Fibroblast of peridontal ligament (primary cell): ENCODE measurements at regions not wholly inside any gene's neighbourhood (a gene's known extent, or its start where the extent isn't known, plus 50 kb on each side); places are given as distances from the start of the nearest gene placed in this dataset.

Experiments used
- DNase-seq: peaks from one replicate; pipeline ENCODE4 v3.0.0-alpha.2; 2010; ENCODE audit errors: extremely low read depth

- peak; percentile 3 for DNase-seq
Observed at GRCh38 chr3:21357241-21357640, 393.8 kb downstream of the ZNF385D start.

- peak; percentile 2 for DNase-seq
Observed at GRCh38 chr3:21356402-21356801, 394.6 kb downstream of the ZNF385D start.

DNA sequence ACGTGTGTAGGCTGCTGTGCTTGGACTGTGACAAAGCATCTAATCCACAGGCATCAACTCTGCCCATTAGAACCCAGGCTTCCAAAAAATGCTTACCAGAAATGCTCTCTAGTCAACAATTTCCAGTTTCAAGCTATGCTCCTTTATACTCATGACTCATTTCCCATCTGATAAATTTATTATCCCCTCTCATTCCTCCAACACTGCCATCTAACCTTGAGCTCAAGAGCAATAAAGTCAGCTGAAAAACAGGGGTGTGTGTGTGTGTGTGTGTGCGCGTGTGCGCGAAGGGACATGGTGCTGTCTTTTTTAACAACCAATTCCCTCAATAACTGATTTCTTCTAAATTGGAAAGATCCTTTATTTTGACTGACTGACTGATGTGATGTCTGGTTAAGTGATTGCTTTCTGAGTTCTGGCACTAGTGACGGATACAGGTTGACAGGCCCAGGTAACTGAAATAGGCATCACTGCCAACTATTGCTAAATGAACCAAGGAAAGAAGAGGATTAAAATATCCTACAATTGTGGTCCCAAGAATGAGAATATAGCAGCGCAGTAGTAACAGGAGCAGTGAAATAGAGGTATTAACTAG lies 405.5 kb downstream of the ZNF385D start:
- no peak for DNase-seq

DNA sequence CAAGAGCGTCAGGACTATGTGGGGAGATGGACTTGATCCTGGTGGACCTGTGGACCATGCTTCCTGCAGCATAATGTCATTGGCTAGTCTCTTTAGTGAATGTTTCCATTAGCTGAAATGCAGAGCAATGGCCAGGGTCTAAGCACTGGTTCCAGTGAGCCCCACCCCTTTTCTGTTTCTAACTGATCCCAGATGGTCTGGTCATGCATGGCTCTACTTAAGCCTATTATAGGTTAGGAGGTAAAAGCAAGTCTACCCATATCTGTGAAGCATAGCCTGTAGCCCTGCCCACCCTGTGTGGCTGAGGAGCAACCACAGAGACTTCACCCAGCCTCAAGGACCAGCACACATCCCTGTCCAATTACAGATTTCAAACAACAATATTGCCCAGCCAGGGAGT lies 419.2 kb downstream of the ZNF385D start:
- no peak for DNase-seq

GRCh38 chr3:21331321-21331720 lies 419.7 kb downstream of the ZNF385D start:
- no peak for DNase-seq

DNA sequence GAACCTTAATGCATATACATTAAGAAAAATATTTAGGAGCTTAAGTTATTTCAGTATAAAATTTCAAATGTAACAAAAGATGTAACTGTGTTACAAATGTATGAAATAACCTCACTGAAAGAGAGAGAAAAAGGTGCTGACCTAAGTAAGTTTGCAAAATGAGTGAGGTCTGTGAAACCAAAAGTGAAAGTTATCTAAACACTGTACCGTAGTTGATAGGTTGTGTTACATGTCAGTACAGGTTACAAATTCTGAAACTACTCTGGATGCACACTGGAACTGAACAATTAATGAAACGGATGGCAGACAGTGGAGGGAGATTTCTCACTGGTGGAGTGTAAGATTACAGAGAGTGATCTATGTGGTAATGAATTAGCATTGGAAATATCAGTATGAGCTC lies 420.7 kb downstream of the ZNF385D start:
- peak; percentile 16 for DNase-seq

GRCh38 chr3:21328711-21329390 lies 422.2 kb downstream of the ZNF385D start:
- DNase-seq: no peak

GRCh38 chr3:21326704-21327475 lies 424.1 kb downstream of the ZNF385D start:
- peak; percentile 69 for DNase-seq

GRCh38 chr3:21314688-21315087 lies 436.3 kb downstream of the ZNF385D start:
- no peak for DNase-seq

DNA sequence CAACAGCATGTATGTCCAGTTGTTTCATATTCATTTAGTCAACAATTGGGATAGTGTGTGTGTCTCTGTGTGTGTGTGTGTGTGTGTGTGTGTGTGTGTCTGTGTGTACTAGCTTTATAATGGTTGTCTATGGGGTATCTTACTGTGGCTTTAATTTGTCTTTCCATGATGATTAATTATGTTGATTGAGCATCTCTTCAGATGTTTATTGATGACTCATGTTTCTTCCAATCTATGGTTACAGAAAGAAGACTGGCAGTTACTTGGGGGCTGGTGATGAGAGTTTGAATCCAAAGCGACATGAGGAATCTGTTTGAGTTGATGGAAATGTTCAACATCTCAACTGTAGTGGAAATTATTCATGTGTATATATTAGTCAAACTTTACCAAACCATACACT lies 440.1 kb downstream of the ZNF385D start:
- DNase-seq: peak; percentile 15

GRCh38 chr3:21310161-21310560 lies 440.8 kb downstream of the ZNF385D start:
- no peak for DNase-seq

DNA sequence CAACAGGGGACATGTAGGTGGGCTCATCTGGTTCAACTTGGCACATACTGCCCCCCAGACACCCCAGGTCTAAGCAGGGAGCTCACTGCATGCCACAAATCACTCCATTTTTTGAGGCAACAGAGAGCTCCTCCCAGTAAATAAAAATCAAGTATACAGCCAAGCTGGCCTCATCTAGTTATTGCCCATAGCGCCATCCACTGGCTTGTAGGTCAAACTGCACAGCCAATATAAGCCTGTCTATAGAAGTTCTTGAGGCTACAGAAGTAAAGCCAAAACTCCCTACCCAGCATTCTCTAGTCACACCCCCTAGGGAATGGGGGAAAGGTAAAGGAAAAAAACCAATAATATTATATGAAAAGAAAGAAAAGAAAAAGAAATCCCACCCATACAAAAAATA lies 453.7 kb downstream of the ZNF385D start:
- no peak for DNase-seq

GRCh38 chr3:21294768-21295167 lies 456.2 kb downstream of the ZNF385D start:
- DNase-seq: peak; percentile 35

GRCh38 chr3:21292971-21293370 lies 458.0 kb downstream of the ZNF385D start:
- DNase-seq: no peak

DNA sequence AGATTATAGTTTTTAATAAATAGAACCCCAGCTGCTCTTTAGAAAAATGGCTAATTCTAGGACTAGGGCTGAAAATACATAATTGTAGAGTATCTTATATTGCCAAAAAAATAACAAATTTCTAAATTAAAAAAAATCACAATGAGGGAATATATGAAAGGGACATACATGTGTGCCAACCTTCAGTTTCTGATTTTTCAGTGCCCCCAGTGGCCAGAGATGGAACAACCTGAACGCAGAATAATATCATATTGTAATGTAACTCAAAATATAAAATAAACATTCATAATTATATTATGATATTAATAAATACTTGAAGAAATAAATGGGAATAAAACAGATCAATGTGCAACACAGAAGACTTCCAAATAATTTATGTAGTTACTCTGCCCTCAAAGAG lies 460.5 kb downstream of the ZNF385D start:
- DNase-seq: no peak

DNA sequence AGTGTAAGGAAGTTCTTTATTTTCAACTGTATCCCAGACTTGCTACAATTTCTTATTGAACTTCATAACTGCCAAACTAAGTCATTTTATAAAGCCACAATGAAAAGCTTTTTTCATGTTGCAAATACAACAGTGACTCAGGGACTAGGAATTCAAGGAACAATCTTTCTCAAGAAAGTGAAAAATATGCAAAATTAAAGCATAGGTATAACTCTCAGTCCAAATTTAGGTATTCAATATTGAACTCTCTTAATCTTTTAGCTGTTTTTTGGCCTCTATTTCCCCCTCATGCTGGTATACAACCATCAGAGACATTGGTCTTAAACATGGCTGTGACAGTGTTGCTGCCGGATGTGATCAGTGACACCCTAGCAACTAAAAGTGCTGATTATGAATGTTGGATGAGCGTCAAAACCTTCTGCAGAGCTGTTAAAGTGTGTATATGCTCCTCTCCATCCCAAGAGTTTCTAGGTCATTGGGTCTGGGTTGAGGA lies 476.9 kb downstream of the ZNF385D start:
- DNase-seq: peak; percentile 44

DNA sequence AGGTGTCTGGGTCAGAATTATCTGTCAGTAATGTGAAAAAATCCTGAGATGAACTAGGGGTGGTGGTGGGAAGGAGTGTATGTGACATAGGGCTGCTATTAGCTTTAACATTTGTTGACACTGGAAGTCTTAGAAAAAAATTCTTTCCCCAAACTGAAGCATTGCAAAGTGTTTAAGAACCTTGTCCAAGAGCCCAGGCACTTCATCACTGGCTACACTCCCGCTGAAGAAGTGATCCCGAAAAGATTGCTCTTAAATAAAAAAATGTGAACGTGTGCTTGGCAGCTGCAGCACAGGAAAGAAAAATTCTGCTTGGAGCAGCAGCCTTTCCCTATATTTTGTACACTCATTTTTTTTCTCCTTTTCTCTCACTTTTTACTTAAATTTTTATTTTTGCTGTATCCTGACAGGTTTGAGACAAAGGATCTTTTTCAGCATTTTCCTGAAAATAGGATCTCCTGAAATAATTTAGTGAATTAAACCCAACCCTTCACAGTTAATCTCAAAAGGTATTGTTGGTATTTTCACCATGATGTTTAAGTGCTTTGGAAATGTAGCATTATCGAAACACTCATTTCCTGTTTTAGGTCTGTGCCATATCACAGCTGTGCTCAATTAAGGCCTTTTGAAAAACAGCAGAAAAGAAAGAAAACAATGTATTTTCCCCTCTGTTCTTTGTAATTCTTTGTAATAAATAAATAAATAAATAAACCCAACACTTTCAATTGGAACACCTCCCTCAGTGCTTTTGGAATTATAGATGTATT lies 477.6 kb downstream of the ZNF385D start:
- DNase-seq: peak; percentile 44

GRCh38 chr3:21271606-21272016 lies 479.4 kb downstream of the ZNF385D start:
- DNase-seq: no peak

GRCh38 chr3:21269882-21270281 lies 481.1 kb downstream of the ZNF385D start:
- no peak for DNase-seq

DNA sequence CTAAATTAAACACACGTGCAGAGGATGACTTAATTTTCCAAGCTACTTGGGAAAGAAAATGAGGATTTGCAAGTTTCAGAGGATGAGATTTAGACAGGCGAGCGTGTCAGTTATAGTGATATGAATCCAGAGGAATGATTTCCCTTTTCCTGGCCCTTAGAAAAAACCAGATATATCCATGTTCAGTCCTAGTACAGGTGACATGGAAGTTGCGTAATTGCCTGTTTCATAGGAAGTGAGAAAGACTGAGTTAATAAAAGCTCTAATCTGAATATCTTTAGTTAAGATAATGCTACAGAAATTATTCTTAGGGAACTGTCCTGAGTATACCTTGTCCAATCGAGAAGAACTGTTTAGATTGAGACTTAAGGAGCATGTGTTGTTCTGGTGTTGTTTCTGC lies 490.5 kb downstream of the ZNF385D start:
- no peak for DNase-seq

DNA sequence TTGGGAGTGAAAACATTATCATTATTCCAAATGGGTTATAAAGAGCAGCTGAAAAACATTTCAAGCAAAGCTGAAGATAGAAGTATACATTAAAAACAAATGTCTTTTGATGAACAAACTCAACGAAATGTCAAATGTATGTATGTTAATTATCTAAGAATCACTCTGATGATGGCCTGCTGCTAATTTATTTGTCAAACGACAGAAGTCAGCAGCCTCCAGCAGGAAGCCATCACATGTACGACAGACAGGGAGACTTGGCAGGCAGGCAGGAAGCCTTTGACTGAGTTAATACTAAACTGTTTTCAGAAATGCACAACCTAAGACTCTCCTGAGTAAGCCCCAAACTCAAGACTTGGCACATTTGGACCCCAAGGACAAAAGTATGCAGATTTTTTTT lies 491.1 kb downstream of the ZNF385D start:
- no peak for DNase-seq

DNA sequence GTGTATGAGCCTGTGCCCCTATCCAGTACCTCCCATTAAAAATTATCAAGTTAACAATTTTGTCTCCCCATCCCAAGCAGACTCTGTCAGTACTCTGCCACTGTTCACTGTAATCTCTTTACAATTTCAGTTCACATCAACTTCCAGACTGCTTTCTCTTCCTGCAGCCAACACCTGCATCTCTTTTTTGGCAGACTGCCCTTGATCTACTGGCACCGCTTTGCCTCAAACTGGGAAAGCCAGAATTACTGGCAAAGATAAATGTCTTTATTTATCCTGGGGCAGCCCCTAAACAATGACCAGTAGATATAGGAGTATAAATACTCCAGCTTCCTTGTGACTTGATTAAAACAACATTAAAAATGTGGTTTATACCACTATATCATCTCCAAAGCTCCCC lies 494.1 kb downstream of the ZNF385D start:
- no peak for DNase-seq
